GM19372 (cell line): ENCODE measurements at regions not wholly inside any gene's neighbourhood (a gene's known extent, or its start where the extent isn't known, plus 50 kb on each side); places are given as distances from the start of the nearest gene placed in this dataset.

Source experiments
- ATAC-seq: cut with Tn5 transposase; IDR thresholded peaks from one replicate; pipeline ENCODE4 v1.9.1; 2021; ENCODE audit warnings: mild to moderate bottlenecking, low read depth, moderate library complexity; ENCODE audit not compliant: unreplicated experiment

- no peak for ATAC-seq
Observed at GRCh38 chr9:8189881-8190280, 390.3 kb upstream of the DMAC1 start.

GRCh38 chr9:8188723-8189407 lies 389.3 kb upstream of the DMAC1 start:
- no peak for ATAC-seq

GRCh38 chr9:8186560-8186959 lies 387.0 kb upstream of the DMAC1 start:
- no peak for ATAC-seq

DNA sequence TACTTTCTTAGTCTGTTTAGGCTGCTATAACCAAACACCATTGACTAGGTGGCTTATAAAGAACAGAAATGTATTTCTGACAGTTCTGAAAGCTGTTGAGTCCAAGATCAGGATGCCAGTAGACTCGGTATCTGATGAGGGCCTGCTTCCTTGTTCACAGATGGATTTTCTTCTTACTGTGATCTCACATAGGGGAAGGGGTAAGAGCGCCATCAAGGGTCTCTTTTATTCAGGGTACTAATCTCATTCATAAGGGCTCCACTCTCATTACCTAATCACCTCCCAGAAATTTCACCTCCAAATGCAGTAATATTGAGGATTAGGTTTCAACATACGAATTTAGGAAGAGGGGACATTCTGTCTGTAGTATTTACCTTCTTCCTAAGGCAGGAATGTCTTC lies 384.0 kb upstream of the DMAC1 start:
- no peak for ATAC-seq

- ATAC-seq = no peak
Observed at GRCh38 chr9:8179381-8180053, 379.9 kb upstream of the DMAC1 start.

GRCh38 chr9:8172000-8172399 lies 372.4 kb upstream of the DMAC1 start:
- no peak for ATAC-seq

DNA sequence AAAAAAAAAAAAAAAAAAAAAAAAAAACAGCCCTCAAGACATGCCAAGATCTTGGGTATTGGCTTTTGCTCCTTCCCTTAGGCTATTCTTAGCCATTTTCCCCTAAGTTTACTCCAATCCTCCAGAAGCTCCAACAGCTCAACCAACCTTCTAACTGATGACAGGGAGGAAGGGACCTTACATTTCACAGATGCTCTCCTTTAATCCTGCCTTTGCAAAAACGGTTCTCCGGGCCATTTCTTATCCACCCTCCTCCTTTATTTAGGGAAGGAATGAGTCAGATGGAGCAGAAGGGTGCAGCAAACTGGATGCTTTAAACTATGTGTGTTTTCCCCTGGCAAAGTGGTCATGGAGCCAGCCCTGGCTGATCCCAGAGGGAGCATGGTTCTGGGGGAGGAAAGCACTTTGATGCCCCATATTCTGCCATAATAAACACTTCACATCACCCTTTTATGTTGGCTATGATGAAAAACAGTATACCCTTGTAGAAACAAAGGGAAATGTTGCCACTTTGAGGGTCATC lies 369.4 kb upstream of the DMAC1 start:
- ATAC-seq = no peak

- no peak for ATAC-seq
Observed at GRCh38 chr9:8160787-8161186, 361.2 kb upstream of the DMAC1 start.

DNA sequence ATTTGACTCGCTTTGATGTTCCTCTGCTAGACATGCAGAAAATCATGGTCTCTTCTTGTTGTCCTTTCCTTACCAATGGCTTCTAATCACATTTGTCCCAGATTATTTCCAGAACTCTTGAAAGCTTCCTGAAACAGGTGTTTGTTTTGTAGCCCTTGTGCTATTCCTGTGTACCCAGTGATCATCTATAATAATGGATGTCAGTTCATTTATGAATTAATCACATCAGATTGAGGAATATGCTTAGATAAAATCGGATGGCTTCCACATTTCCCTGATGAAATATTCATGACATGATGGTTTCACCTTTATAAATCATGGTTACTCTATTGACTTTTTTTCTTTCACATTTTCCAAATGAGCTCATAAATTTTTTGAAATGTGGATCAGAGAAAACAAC lies 359.0 kb upstream of the DMAC1 start:
- no peak for ATAC-seq

- no peak for ATAC-seq
Observed at GRCh38 chr9:8157683-8158324, 358.2 kb upstream of the DMAC1 start.

DNA sequence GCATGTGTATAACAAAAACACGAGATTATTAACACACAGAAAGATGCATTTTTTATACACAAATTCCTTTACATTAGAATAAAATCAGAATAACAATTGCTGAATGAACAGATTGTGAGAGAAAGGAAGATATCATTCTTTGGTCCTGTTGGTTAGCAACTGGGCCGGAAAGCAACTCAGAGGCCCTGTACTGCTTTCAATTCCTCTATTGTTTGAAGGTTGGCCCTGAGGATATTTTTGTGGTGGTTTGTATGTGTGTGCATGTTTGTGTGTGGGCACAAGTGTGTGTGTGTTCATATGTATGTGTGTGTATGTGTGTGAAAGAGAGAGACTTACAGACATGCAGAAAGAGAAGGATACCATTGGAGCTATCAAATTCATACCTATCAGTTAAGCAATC lies 356.8 kb upstream of the DMAC1 start:
- ATAC-seq = no peak

DNA sequence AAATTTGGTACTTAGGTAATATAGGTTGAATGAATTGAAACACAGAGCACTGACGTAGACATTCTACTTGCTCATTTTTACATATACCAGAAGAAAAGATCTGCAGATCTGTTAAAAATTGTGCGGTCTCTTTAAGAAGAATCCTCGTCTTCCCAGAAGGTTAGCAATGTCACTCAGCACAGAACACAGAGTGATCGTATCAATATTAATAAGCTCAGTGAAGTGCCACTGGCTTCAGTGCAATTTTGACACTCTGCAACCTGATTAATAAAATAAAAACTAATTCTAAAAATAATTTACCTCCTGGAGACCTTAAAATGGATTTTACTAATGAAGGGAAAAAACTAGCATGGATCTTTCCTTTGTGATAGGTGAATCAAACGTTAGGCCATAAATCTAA lies 356.1 kb upstream of the DMAC1 start:
- ATAC-seq = no peak

GRCh38 chr9:8143677-8144076 lies 344.1 kb upstream of the DMAC1 start:
- ATAC-seq = no peak

- ATAC-seq = no peak
Observed at GRCh38 chr9:8140557-8140956, 341.0 kb upstream of the DMAC1 start.

GRCh38 chr9:8139756-8140155 lies 340.2 kb upstream of the DMAC1 start:
- ATAC-seq = no peak

- no peak for ATAC-seq
Observed at GRCh38 chr9:8136477-8136876, 336.9 kb upstream of the DMAC1 start.

GRCh38 chr9:8134635-8135034 lies 335.1 kb upstream of the DMAC1 start:
- ATAC-seq = no peak

DNA sequence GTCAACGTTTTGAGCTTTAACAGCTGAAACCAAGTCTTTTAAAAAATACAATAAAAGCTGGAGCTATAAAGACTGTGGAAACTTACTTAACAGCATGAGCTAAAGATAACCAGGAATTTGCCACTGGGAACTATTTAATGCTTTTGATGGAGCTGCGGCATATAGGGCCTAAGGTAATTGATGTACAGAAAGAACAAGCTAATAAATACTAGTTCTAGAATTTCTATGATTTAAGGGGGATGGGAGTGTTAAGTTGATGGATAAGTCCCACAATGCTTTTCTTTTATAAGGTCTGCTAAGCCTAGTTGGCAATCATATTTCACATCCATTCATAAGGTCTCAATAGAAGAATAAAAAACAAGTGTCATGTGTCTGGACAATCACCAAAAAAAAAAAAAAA lies 334.0 kb upstream of the DMAC1 start:
- no peak for ATAC-seq

- no peak for ATAC-seq
Observed at GRCh38 chr9:8115570-8115969, 316.0 kb upstream of the DMAC1 start.

GRCh38 chr9:8114826-8115225 lies 315.2 kb upstream of the DMAC1 start:
- ATAC-seq = no peak

- ATAC-seq = no peak
Observed at GRCh38 chr9:8106362-8106761, 306.8 kb upstream of the DMAC1 start.

DNA sequence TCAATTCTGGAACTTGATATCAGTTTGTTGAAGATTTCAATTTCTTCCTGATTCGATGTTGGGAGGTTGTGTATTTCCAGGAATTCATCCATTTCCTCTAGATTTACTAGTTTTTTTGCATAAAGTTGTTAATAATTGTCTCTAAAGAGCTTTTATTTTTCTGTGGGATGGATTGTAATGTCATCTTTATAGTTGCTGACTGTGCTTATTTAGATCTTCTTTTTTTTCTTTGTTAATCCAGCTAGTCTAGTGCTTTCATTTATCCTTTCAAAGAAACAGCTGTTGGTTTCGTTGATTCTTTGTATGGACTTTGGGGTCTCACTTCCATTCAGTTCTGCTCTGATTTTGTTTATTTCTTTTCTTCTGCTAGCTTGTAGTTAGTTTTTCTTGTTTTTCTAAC lies 302.0 kb upstream of the DMAC1 start:
- ATAC-seq = no peak
